ENCODE measurements at regions not wholly inside any gene's neighbourhood (a gene's known extent, or its start where the extent isn't known, plus 50 kb on each side); places are given as distances from the start of the nearest gene placed in this dataset.

DNA sequence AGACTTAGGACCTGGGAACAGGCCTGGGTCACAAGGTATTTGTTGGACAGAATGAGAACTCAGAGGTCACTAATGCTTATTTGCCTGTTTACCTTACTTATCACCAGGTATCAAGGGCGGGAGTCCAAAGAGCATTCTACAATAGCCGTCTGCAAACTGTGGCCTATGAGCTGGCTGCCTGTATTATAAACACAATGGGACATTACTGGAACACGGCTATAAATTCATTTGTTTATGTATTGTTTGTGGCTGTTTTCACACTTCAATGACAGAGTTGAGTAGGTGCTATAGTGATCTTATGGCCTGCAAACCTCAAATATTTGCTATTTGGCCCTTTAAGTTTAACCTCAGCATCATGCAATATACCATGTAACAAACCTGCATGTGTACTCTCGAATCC lies 76.6 kb upstream of the ASTN2 start:
- Histone ChIP-seq H3K9me3 (ENCODE audit: low read length) (no peaks in the 10 kb centered on the region), H3K36me3 (ENCODE audit: insufficient read depth, low read length) (no peaks in the 10 kb centered on the region), H2AFZ (ENCODE audit: low read depth, low read length) (no peak overlapping the region), H3K27me3 (ENCODE audit: insufficient read depth, low read length) (no peaks in the 10 kb centered on the region), H3K4me3 (ENCODE audit: low read length) (no peak overlapping the region), H3K4me1 (ENCODE audit: insufficient read depth, low read length) (no peaks in the 10 kb centered on the region)

DNA sequence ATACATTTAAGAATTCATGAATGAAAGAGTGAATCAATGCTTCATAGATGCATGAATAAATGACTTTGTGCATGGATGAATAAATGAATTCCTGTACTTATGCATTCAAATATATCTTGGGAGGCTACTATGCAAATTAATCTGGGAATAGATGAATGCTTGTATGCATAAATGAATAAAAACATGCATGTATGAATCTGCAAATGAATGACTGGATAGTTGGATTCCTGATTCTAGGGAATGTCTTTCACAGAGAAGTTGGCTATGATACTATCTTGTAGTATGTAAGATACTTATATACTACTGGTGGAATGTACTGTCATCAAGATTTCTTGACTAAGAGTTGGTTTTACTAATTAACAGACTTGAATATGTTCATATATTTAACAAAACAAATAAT lies 75.3 kb upstream of the ASTN2 start:
- Histone ChIP-seq H2AFZ (ENCODE audit: low read depth, low read length) (no peak overlapping the region), H3K36me3 (ENCODE audit: insufficient read depth, low read length) (no peaks in the 10 kb centered on the region), H3K4me3 (ENCODE audit: low read length) (no peak overlapping the region), H3K27me3 (ENCODE audit: insufficient read depth, low read length) (no peaks in the 10 kb centered on the region), H3K4me1 (ENCODE audit: insufficient read depth, low read length) (no peaks in the 10 kb centered on the region), H3K9me3 (ENCODE audit: low read length) (no peaks in the 10 kb centered on the region)

DNA sequence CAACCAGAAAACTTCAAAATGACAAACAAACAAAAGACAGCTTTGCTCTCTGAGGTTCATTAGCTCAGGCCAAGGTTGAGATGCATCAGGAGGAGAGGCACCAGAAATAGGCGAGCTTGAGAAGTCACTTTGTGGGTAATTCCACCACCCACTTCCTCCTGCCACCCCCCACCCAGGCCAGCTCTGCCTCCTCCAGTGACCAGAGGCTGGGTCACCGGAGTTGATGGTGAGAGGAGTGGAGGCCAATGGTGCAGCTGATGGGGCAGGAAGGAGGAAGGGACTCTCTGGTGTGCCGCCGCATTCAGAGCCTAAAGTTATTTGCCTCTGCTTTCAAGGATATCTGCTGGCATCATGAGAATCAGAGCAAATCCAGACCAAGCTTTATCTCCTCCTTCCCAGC lies 73.8 kb upstream of the ASTN2 start:
- Histone ChIP-seq H3K4me3 (ENCODE audit: low read length) (no peak overlapping the region), H3K9me3 (ENCODE audit: low read length) (no peaks in the 10 kb centered on the region), H3K36me3 (ENCODE audit: insufficient read depth, low read length) (no peaks in the 10 kb centered on the region), H3K4me1 (ENCODE audit: insufficient read depth, low read length) (no peaks in the 10 kb centered on the region), H3K27me3 (ENCODE audit: insufficient read depth, low read length) (no peaks in the 10 kb centered on the region), H2AFZ (ENCODE audit: low read depth, low read length) (no peak overlapping the region)

DNA sequence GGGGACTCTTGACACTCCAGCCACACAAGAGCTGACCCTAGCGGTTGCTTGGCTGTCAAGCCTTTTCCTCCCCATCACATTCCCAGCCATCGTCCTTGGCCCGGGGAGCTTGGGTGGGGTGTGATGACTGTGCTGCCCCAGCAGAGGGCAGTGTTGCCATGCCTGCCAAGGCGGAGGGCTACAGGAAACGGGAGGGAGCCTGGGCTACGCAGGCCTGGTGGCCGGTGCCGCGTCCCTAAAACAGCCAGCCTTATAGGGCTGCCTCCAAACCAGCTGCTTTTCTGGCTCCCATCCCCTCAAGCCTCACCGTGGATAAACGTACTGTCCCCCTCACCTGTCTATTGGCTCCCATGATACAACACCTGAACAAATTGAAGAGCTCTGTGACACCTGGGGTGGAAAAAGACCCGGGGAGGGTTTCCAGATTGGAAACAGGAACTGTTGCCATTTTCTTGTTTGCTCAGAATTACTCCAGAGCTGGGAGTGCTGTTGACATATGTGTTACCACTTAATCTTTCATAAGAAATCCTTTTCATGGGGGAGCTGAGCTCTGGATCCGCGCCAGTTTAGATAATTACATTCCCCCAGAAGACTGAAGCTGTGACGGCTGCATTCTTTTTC lies 72.8 kb upstream of the ASTN2 start:
- no peaks in the 10 kb centered on the region for H3K9me3 ChIP-seq (ENCODE audit: low read length)
- H2AFZ ChIP-seq (ENCODE audit: low read depth, low read length): no peak overlapping the region
- no peaks in the 10 kb centered on the region for H3K36me3 ChIP-seq (ENCODE audit: insufficient read depth, low read length)
- H3K4me3 ChIP-seq (ENCODE audit: low read length): no peak overlapping the region
- H3K27me3 ChIP-seq (ENCODE audit: insufficient read depth, low read length): no peaks in the 10 kb centered on the region
- no peaks in the 10 kb centered on the region for H3K4me1 ChIP-seq (ENCODE audit: insufficient read depth, low read length)

DNA sequence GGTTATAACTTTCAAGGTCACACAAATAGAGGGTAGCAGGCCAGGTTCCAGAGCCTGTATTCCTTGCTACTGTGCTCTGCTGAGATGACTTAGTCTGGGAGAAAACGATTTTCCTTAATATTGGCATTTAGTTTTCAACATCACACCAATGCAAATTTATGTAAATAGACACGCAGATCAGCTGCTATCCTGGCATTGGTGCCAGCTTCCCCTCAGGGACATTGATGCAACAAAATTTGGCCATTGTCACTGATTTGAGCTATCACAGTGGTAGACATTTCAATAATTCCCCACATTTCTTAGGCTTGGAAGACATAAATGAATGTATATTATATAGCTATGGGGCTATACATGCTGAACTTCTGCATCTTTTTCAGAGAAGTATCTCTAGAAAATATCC lies 71.6 kb upstream of the ASTN2 start:
- Histone ChIP-seq H3K9me3 (ENCODE audit: low read length) (no peaks in the 10 kb centered on the region), H3K27me3 (ENCODE audit: insufficient read depth, low read length) (no peaks in the 10 kb centered on the region), H3K36me3 (ENCODE audit: insufficient read depth, low read length) (no peaks in the 10 kb centered on the region), H3K4me1 (ENCODE audit: insufficient read depth, low read length) (no peaks in the 10 kb centered on the region), H3K4me3 (ENCODE audit: low read length) (no peak overlapping the region), H2AFZ (ENCODE audit: low read depth, low read length) (no peak overlapping the region)

DNA sequence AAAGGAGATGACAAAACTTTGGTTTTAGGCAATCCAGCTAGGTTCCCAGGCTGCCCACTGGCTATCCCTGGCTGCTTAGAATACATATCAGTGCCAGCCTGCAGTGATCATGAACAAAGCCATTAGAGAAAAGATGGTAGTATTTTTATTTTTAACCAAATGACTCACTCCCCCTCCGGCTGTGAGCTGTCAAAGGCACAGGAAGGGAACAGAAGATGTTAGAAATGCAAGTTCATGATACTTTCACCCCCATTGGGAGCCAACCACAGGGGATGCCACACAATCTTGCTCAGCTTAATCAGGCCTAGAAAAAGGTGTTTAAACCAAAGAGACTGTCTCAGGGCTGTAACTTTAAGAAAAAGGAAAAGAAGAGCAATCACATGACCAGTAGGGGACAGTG lies 70.3 kb upstream of the ASTN2 start:
- Histone ChIP-seq H3K9me3 (ENCODE audit: low read length) (no peaks in the 10 kb centered on the region), H3K27me3 (ENCODE audit: insufficient read depth, low read length) (no peaks in the 10 kb centered on the region), H3K36me3 (ENCODE audit: insufficient read depth, low read length) (no peaks in the 10 kb centered on the region), H3K4me1 (ENCODE audit: insufficient read depth, low read length) (no peaks in the 10 kb centered on the region), H3K4me3 (ENCODE audit: low read length) (no peak overlapping the region), H2AFZ (ENCODE audit: low read depth, low read length) (no peak overlapping the region)

DNA sequence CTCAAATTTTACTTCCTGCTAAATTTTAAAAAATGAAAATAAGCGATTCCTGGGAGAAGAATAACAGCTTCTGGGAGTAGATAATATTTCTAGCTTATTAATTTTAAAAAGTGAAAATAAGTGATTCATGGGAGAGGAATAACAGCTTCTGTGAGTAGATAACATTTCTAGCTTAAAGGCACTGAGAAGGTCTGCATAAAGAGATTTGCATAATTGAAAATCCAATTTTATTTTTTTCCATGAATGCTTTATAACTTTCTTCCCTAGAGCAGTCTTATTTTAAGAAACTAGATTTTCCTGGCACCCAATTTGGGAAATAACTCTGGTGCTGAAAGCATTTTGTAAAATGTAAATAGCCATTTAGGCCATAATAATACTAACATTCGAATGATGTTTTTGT lies 65.9 kb upstream of the ASTN2 start:
- no peaks in the 10 kb centered on the region for H3K9me3 ChIP-seq (ENCODE audit: low read length)
- no peaks in the 10 kb centered on the region for H3K36me3 ChIP-seq (ENCODE audit: insufficient read depth, low read length)
- H3K4me1 ChIP-seq (ENCODE audit: insufficient read depth, low read length): no peaks in the 10 kb centered on the region
- H2AFZ ChIP-seq (ENCODE audit: low read depth, low read length): no peak overlapping the region
- no peaks in the 10 kb centered on the region for H3K27me3 ChIP-seq (ENCODE audit: insufficient read depth, low read length)
- H3K4me3 ChIP-seq (ENCODE audit: low read length): no peak overlapping the region

DNA sequence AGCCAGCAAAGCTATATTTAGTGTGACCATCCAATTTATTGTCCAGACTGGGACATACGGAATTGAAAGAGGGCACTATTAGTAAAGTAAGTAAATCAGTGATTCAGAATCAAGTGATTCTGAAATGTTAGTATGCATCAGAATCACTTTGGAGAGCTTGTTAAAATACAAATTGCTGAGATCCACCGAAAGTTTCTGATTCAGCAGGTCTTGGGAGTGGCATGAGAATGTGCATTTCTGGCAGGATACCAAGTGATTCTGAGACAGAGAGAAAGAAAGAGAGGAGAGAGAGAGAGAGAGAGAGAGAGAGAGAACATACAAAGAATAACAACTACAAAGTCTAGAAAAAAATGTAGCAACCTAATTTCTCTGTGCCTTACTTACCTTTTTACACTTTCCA lies 65.4 kb upstream of the ASTN2 start:
- no peaks in the 10 kb centered on the region for H3K27me3 ChIP-seq (ENCODE audit: insufficient read depth, low read length)
- no peaks in the 10 kb centered on the region for H3K4me1 ChIP-seq (ENCODE audit: insufficient read depth, low read length)
- no peak overlapping the region for H3K4me3 ChIP-seq (ENCODE audit: low read length)
- no peaks in the 10 kb centered on the region for H3K9me3 ChIP-seq (ENCODE audit: low read length)
- H2AFZ ChIP-seq (ENCODE audit: low read depth, low read length): no peak overlapping the region
- H3K36me3 ChIP-seq (ENCODE audit: insufficient read depth, low read length): no peaks in the 10 kb centered on the region

DNA sequence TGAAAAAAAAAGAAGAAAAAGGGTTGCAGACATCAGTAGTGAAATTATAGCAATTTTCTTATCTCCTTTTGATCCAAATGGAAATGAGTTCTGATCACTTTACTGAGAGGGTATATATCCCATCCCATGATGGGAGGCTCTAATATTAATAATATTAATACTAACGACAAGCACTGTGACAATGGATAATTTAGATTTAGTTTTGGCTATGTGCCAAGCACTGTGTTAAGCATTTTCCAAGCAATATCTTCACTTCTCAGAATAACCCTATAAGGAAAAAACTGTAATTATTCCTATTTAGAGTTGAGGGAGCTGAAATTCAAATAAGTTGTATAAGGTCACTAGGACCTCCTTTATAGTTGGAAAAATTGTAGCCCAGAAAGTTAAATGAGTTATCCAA lies 58.4 kb upstream of the ASTN2 start:
- Histone ChIP-seq H3K4me1 (ENCODE audit: insufficient read depth, low read length) (no peaks in the 10 kb centered on the region), H2AFZ (ENCODE audit: low read depth, low read length) (no peak overlapping the region), H3K4me3 (ENCODE audit: low read length) (no peak overlapping the region), H3K36me3 (ENCODE audit: insufficient read depth, low read length) (no peaks in the 10 kb centered on the region), H3K9me3 (ENCODE audit: low read length) (no peaks in the 10 kb centered on the region), H3K27me3 (ENCODE audit: insufficient read depth, low read length) (no peaks in the 10 kb centered on the region)

DNA sequence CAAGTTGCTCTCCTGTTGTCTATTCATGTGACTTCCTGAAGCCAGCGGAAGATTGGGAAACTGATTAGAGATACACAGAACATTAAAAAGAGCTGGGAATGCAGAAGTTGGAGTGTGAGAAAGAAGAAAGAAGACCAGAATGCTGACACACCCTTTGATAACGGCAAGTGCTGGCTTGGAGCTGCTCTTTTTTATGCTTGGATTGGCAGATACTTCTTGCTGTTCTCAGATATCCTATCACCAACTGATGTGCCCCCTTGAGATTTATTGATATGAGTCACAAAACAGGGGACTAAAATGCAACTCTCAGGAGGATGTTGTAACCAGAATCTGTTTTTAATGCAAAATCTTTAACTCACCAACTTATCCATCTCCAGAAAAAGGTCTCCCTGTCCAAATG lies 56.0 kb upstream of the ASTN2 start:
- H3K36me3 ChIP-seq (ENCODE audit: insufficient read depth, low read length): no peaks in the 10 kb centered on the region
- H3K9me3 ChIP-seq (ENCODE audit: low read length): no peaks in the 10 kb centered on the region
- no peak overlapping the region for H2AFZ ChIP-seq (ENCODE audit: low read depth, low read length)
- no peaks in the 10 kb centered on the region for H3K4me1 ChIP-seq (ENCODE audit: insufficient read depth, low read length)
- H3K27me3 ChIP-seq (ENCODE audit: insufficient read depth, low read length): no peaks in the 10 kb centered on the region
- no peak overlapping the region for H3K4me3 ChIP-seq (ENCODE audit: low read length)

DNA sequence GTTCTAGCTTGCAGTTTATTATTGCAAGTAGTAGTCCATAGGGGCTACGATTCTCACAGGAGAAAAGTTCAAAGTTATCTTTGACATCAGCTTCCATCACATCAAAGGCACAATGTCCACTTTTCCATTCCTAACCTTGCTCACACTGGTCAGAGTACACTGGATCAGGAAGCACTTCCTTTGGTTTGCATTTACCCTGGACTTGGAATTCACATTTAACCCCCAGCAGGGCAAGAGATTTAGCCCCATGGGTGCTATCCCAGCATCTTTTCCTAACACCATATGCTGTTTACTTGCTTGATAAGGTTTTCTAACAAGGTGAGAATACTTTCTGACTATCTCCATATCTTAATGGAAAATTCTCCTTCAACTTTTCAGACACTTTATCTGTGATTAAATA lies 55.6 kb upstream of the ASTN2 start:
- Histone ChIP-seq H3K4me3 (ENCODE audit: low read length) (no peak overlapping the region), H3K4me1 (ENCODE audit: insufficient read depth, low read length) (no peaks in the 10 kb centered on the region), H3K9me3 (ENCODE audit: low read length) (no peaks in the 10 kb centered on the region), H2AFZ (ENCODE audit: low read depth, low read length) (no peak overlapping the region), H3K27me3 (ENCODE audit: insufficient read depth, low read length) (no peaks in the 10 kb centered on the region), H3K36me3 (ENCODE audit: insufficient read depth, low read length) (no peaks in the 10 kb centered on the region)

DNA sequence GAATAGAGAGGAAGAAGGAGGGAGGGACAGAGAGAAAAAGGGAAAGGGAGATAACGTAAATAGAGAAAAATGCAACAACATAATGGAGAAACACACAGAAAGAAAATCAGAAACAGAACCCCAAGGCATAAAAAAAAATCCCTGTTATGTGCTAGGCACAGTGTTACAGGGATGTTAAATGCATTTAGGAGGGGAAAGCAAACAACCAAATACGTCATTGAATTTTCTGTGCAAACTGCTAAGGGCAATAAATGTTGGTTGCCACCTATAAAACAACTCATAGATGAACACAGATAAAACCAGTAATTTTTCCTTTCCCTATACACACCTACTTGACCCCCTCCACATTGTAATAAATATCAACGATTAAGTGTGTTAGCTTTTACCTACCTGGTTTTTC lies 51.3 kb upstream of the ASTN2 start:
- Histone ChIP-seq H3K4me3 (ENCODE audit: low read length) (no peak overlapping the region), H2AFZ (ENCODE audit: low read depth, low read length) (no peak overlapping the region), H3K9me3 (ENCODE audit: low read length) (no peaks in the 10 kb centered on the region), H3K36me3 (ENCODE audit: insufficient read depth, low read length) (no peaks in the 10 kb centered on the region), H3K27me3 (ENCODE audit: insufficient read depth, low read length) (no peaks in the 10 kb centered on the region), H3K4me1 (ENCODE audit: insufficient read depth, low read length) (no peaks in the 10 kb centered on the region)

DNA sequence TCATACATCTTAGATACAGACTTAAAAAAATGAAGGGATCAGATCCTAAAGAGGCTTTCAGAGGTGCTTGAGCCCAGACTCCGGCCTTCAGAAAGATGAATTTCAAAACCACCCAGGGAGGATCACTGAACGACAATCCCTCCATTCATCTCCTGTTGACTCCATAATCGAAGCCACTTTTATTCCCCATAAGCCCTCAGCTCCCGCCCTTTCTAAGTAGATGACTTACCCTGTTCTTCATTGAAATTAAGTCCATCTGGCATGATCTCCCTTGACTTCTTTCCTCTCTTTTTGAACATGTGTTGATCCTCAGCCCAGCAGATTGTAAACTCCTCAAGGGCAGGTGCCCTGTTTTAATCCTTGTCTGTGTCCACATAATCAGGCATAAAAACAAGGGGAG lies 50.8 kb upstream of the ASTN2 start:
- Histone ChIP-seq H3K4me3 (ENCODE audit: low read length) (no peak overlapping the region), H3K27me3 (ENCODE audit: insufficient read depth, low read length) (no peaks in the 10 kb centered on the region), H2AFZ (ENCODE audit: low read depth, low read length) (no peak overlapping the region), H3K4me1 (ENCODE audit: insufficient read depth, low read length) (no peaks in the 10 kb centered on the region), H3K9me3 (ENCODE audit: low read length) (no peaks in the 10 kb centered on the region), H3K36me3 (ENCODE audit: insufficient read depth, low read length) (no peaks in the 10 kb centered on the region)

DNA sequence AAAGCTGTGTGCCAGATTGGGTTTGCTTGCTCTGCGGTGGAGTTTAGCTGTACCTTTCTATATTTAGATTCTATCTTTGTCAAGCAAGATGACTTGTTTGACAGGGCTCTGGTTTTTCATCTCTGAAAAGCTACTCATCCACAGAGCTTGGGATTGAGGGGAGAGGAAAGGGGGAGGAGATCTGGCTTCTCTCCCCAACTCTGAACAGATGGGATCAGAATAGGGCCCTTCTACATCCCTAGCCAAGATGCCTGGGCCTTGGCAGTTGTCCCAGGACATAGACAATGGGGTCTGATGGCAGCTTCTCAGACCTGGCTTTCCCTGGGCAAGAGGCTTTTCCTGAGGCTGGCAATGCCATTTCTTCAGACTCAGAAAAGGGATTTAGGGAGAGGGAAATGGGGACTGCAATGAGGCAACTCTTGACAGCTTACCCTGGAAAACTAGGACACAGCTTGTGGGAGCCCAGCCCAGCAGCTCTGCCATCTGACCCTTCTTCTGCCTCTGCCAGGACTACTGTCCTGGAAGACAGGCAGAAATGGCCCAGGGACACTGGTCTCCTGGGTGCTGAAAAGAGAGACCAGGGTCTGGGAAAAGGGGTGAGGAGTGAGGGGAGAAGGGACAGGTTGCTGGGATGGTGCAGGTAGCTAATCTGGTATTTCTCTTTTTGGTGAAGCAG lies 50.2 kb upstream of the ASTN2 start:
- H3K4me3 ChIP-seq (ENCODE audit: low read length): no peak overlapping the region
- H3K27me3 ChIP-seq (ENCODE audit: insufficient read depth, low read length): no peaks in the 10 kb centered on the region
- H2AFZ ChIP-seq (ENCODE audit: low read depth, low read length): no peak overlapping the region
- H3K4me1 ChIP-seq (ENCODE audit: insufficient read depth, low read length): no peaks in the 10 kb centered on the region
- H3K36me3 ChIP-seq (ENCODE audit: insufficient read depth, low read length): no peaks in the 10 kb centered on the region
- H3K9me3 ChIP-seq (ENCODE audit: low read length): no peaks in the 10 kb centered on the region
